WERI-Rb-1 (cell line): ENCODE measurements at regions not wholly inside any gene's neighbourhood (a gene's known extent, or its start where the extent isn't known, plus 50 kb on each side); places are given as distances from the start of the nearest gene placed in this dataset.
"Not testable (repeated sequence)": the region's sequence is repeated elsewhere in the genome, so short reads cannot be mapped to it uniquely, and the experiment has no call there.

Experiments
- DNase-seq: peaks from one replicate; pipeline ENCODE4 v3.0.0-alpha.2; 2020
- H3K27ac ChIP-seq: fragments of 250-450 bp; sonication (Bioruptor Pico); 2 replicates; pipeline ENCODE4 v1.5.1; 2020; ENCODE audit warnings: mild to moderate bottlenecking, moderate library complexity
- H3K27me3 ChIP-seq: fragments of 250-450 bp; sonication (Bioruptor Pico); 2 replicates; pipeline ENCODE4 v1.5.1; 2021; ENCODE audit warnings: mild to moderate bottlenecking, low read depth, moderate library complexity; ENCODE audit not compliant: insufficient read depth, severe bottlenecking
- H3K36me3 ChIP-seq: fragments of 250-450 bp; sonication (Bioruptor Pico); 2 replicates; pipeline ENCODE4 v1.5.1; 2020; ENCODE audit warnings: mild to moderate bottlenecking, moderate library complexity
- H3K4me3 ChIP-seq: 2 replicates; pipeline ENCODE4 v1.5.1; 2011; ENCODE audit warnings: low read depth, mild to moderate bottlenecking, control low read depth, low read length
- H3K9me3 ChIP-seq: fragments of 250-450 bp; sonication (Bioruptor Pico); 2 replicates; pipeline ENCODE4 v1.5.1; 2021; ENCODE audit warnings: mild to moderate bottlenecking, moderate library complexity; ENCODE audit not compliant: severe bottlenecking
- TF ChIP-seq, protein P1 (sequence below): IDR thresholded peaks from 2 replicates; pipeline ENCODE4 v1.5.1; 2011; ENCODE audit warnings: low read depth, mild to moderate bottlenecking, control low read depth, inconsistent platforms, low read length

DNA sequence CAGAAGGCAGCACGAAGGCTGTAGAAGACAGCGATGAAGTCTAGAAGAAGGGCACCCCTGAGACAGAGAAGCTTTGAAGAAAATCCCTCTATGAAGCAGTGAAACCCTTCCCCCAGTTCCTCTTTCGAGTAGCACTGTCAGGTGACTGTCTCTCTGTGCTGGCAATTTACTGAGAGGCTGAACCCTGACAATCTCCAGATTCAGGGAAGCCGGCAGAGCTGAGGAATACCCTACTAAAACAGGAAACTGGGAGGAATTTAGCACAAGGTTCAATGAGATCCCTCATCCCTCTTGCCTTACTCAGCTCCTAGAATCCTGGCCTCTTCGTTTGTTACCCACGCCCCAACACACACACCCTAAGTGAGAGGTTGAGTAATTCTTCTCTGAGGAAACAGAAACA is 239.7 kb upstream of the NOCT start:
- no peak overlapping the region for H3K4me3 ChIP-seq
- no peak overlapping the region for H3K27ac ChIP-seq
- no peaks in the 10 kb centered on the region for H3K27me3 ChIP-seq
- TF ChIP-seq, protein P1, sequence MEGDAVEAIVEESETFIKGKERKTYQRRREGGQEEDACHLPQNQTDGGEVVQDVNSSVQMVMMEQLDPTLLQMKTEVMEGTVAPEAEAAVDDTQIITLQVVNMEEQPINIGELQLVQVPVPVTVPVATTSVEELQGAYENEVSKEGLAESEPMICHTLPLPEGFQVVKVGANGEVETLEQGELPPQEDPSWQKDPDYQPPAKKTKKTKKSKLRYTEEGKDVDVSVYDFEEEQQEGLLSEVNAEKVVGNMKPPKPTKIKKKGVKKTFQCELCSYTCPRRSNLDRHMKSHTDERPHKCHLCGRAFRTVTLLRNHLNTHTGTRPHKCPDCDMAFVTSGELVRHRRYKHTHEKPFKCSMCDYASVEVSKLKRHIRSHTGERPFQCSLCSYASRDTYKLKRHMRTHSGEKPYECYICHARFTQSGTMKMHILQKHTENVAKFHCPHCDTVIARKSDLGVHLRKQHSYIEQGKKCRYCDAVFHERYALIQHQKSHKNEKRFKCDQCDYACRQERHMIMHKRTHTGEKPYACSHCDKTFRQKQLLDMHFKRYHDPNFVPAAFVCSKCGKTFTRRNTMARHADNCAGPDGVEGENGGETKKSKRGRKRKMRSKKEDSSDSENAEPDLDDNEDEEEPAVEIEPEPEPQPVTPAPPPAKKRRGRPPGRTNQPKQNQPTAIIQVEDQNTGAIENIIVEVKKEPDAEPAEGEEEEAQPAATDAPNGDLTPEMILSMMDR = no peak
- peaks cover 9% of the 10 kb centered on the region for H3K9me3 ChIP-seq
- no peak for DNase-seq
- no peaks in the 10 kb centered on the region for H3K36me3 ChIP-seq

DNA sequence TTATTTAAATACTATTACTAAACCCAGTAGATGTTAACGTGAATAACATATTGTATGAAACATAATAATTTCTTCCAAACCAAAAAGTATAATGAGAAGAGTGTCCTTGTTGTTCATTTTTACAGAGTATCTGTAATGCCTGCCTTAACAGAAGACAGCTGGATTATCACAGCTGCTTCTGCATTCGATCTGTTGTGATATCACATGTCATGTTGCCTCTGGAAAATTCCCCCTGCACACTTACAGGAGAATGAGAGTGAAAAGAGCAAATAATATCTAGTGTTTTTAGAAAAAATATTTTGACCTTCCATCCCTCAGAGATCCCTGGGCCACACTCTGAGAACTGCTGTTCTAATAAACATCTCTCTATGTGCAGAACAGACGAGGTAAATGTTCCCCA is 240.1 kb upstream of the NOCT start:
- H3K27me3 ChIP-seq = no peaks in the 10 kb centered on the region
- H3K4me3 ChIP-seq = no peak overlapping the region
- TF ChIP-seq, protein P1 = no peak
- peaks cover 5% of the 10 kb centered on the region for H3K9me3 ChIP-seq
- no peaks in the 10 kb centered on the region for H3K36me3 ChIP-seq
- DNase-seq = no peak
- no peak overlapping the region for H3K27ac ChIP-seq

DNA sequence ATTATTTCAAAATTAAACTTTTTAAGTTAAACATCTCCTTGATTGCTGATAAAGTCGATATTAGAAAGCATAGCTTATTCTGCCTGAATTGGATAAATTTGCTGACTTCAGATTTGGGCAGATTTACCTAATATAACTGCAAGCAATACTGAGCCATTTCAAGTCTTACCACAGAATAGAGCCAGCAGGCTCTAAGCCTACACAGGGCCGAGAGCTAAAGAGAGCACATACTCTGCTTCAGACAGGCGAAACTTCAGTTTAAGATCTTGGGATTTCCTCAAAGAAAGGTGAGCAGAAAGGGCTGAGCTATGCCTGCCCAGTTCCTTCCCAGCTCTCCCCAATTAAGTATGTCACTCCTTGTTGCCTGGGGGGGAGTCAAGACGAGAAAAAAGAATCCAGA is 240.6 kb upstream of the NOCT start:
- peaks cover 4% of the 10 kb centered on the region for H3K9me3 ChIP-seq
- TF ChIP-seq, protein P1 = no peak
- no peak overlapping the region for H3K4me3 ChIP-seq
- H3K27me3 ChIP-seq = no peaks in the 10 kb centered on the region
- DNase-seq = no peak
- no peaks in the 10 kb centered on the region for H3K36me3 ChIP-seq
- H3K27ac ChIP-seq = no peak overlapping the region

DNA sequence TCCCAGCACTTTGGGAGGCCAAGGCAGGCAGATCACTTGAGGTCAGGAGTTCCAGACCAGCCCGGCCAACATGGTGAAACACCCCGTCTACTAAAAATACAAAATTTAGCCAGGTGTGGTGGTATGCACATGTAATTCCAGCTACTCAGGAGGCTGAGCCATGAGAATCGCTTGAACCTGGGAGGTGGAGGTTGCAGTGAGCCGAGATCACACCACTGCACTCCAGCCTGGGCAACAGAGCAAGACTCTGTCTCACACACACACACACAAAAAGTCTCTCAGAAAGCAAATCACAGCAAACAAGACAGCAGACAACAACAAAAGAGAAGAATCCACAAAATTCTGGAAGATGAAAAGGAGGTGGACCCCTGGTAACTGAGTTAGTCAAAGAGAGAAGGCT is 241.5 kb upstream of the NOCT start:
- H3K9me3 ChIP-seq = not testable (repeated sequence)

DNA sequence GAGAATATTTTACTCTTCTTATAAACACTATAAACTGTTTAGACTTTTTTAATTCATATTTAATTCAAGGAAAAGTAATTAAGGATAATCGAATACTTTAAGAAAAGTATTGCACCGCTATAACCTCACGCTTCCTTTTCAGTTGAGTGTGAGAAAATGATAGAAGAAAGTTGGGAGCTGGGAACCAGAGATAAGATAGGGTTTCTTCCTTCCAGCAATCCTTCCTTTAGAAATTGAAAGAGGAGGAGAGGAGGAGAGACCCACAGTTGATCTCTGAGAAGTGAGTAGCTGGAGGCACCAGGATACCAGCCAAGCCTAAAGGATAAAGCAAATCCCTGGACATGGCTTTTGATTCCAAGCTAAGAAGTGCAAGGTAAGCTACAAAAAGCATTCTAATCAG is 242.3 kb upstream of the NOCT start:
- H3K36me3 ChIP-seq = no peaks in the 10 kb centered on the region
- no peaks in the 10 kb centered on the region for H3K27me3 ChIP-seq
- DNase-seq = no peak
- TF ChIP-seq, protein P1 = no peak
- no peaks in the 10 kb centered on the region for H3K9me3 ChIP-seq
- H3K27ac ChIP-seq = no peak overlapping the region
- H3K4me3 ChIP-seq = no peak overlapping the region

More for the DNA sequence above, 241.5 kb upstream of the NOCT start:
- not testable (repeated sequence) for H3K36me3 ChIP-seq, H3K4me3 ChIP-seq, H3K27ac ChIP-seq, H3K27me3 ChIP-seq, DNase-seq

DNA sequence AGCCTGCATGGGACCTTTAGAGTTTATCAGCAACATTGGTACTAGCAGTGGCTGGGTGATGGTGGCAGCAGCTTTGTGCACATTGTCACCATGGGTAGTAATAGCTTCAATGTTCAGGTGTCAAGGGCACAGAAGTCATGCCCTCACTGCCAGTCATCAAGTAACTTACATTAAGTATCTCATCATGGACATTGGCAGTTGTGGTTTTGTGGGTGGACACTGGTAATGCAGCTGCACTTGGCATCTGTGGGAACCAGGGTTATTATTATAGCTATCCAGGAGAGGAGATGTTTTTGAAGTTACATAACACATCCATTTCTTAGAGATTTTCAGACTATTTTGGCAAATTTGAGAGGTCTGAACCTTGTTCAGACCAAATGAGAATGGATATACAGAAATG is 243.2 kb upstream of the NOCT start:
- Histone ChIP-seq H3K27ac (no peak overlapping the region), H3K4me3 (no peak overlapping the region)
- no peak for DNase-seq

More for the DNA sequence above, 243.2 kb upstream of the NOCT start:
- TF ChIP-seq, protein P1 = no peak
- H3K27me3 ChIP-seq = no peaks in the 10 kb centered on the region
- no peaks in the 10 kb centered on the region for H3K9me3 ChIP-seq
- H3K36me3 ChIP-seq = no peaks in the 10 kb centered on the region
